Adrenal gland (tissue), 5 donors: ENCODE measurements at regions not wholly inside any gene's neighbourhood (a gene's known extent, or its start where the extent isn't known, plus 50 kb on each side); places are given as distances from the start of the nearest gene placed in this dataset.

ENCODE experiments used
- POLR2A ChIP-seq, 2 donors: fragments of 450-650 bp; IDR thresholded peaks; one replicate each; pipeline ENCODE4 v1.6.1; 2017; ENCODE audit warnings: antibody characterized with exemption in 2 of 2, mild to moderate bottlenecking in 2 of 2, moderate library complexity in 1 of 2
- TF ChIP-seq, protein P1 (sequence below), 6 experiments: fragments of 450-650 bp in 4 of 6; fragments of 200-600 bp in 2 of 6; sonication (generic) in 1 of 6; IDR thresholded peaks; 1 replicate in 5 of 6; 2 replicates in 1 of 6; pipeline versions ENCODE4 v1.5.1 to v1.8.0; 2016 to 2021; ENCODE audit warnings: antibody characterized with exemption in 6 of 6, mild to moderate bottlenecking in 2 of 6, moderate library complexity in 1 of 6
- donor health status: DM: no; HTN: no; CAD: no.

DNA sequence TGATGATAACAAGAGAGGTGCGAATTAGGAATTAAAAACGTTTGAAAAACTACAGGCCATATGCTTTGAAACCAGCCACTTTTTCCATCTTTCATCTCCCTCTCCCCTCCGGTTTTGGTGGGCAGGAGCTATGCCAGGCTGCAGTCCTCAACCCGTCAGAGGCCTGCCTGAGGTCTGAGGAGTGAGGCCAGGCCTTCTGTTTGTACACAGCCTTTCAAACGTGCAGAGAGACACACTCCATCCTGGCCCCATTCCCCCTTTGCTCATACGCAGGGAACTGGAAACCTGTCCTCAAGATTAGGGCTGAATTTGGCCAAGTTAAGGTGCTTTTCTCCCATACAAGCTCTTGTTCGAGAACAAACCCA, 74.5 kb downstream of the ZIC5 start:
- TF ChIP-seq, protein P1, sequence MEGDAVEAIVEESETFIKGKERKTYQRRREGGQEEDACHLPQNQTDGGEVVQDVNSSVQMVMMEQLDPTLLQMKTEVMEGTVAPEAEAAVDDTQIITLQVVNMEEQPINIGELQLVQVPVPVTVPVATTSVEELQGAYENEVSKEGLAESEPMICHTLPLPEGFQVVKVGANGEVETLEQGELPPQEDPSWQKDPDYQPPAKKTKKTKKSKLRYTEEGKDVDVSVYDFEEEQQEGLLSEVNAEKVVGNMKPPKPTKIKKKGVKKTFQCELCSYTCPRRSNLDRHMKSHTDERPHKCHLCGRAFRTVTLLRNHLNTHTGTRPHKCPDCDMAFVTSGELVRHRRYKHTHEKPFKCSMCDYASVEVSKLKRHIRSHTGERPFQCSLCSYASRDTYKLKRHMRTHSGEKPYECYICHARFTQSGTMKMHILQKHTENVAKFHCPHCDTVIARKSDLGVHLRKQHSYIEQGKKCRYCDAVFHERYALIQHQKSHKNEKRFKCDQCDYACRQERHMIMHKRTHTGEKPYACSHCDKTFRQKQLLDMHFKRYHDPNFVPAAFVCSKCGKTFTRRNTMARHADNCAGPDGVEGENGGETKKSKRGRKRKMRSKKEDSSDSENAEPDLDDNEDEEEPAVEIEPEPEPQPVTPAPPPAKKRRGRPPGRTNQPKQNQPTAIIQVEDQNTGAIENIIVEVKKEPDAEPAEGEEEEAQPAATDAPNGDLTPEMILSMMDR (IDR thresholded peaks at IDR 0.05), result no peak
- no peak for TF ChIP-seq POLR2A (IDR thresholded peaks at IDR 0.05)
